GM12878 (cell line): ENCODE measurements at regions not wholly inside any gene's neighbourhood (a gene's known extent, or its start where the extent isn't known, plus 50 kb on each side); places are given as distances from the start of the nearest gene placed in this dataset.

Experiments
- ATF2 ChIP-seq: IDR thresholded peaks from 2 replicates; pipeline ENCODE4 v1.6.1; 2012; ENCODE audit warnings: low read length, inconsistent platforms
- ATF3 ChIP-seq: IDR thresholded peaks from 2 replicates; pipeline ENCODE4 v1.6.1; 2011; ENCODE audit warnings: low read depth, mild to moderate bottlenecking, low read length, moderate library complexity, borderline replicate concordance; ENCODE audit errors: extremely low read depth
- BCL11A ChIP-seq: IDR thresholded peaks from 2 replicates; pipeline ENCODE4 v1.6.1; 2011; ENCODE audit warnings: low read depth, low read length
- CHD1 ChIP-seq: IDR thresholded peaks from 2 replicates; pipeline ENCODE4 v1.6.1; 2012; ENCODE audit warnings: low read depth, low read length, improper control_type of control experiment
- CREB1 ChIP-seq: IDR thresholded peaks from 2 replicates; pipeline ENCODE4 v1.6.1; 2012; ENCODE audit warnings: low read depth, mild to moderate bottlenecking, inconsistent platforms
- CUX1 ChIP-seq: IDR thresholded peaks from 2 replicates; pipeline ENCODE4 v1.6.1; 2012; ENCODE audit warnings: improper control_type of control experiment, low read depth, low read length; ENCODE audit not compliant: insufficient replicate concordance
- EGR1 ChIP-seq, 2 experiments: IDR thresholded peaks; 1 replicate in 1 of 2; 2 replicates in 1 of 2; pipeline ENCODE4 v1.6.1; 2011 to 2012; ENCODE audit warnings: low read depth in 2 of 2, low read length in 2 of 2, borderline replicate concordance in 1 of 2, mild to moderate bottlenecking in 1 of 2, moderate library complexity in 1 of 2
- EP300 ChIP-seq, 2 experiments: fragments of 150-350 bp in 1 of 2; IDR thresholded peaks; 2 replicates each; pipeline ENCODE4 v1.6.1; 2011 to 2012; ENCODE audit warnings: low read depth in 2 of 2, low read length in 2 of 2, borderline replicate concordance in 1 of 2, improper control_type of control experiment in 1 of 2, inconsistent platforms in 1 of 2; ENCODE audit not compliant: control insufficient read depth in 1 of 2
- ESRRA ChIP-seq: IDR thresholded peaks from 2 replicates; pipeline ENCODE4 v1.6.1; 2012; ENCODE audit warnings: mild to moderate bottlenecking, low read length, improper control_type of control experiment
- MEF2A ChIP-seq: IDR thresholded peaks from 2 replicates; pipeline ENCODE4 v1.6.1; 2011; ENCODE audit warnings: low read depth, mild to moderate bottlenecking, low read length, moderate library complexity; ENCODE audit not compliant: insufficient read depth
- MEF2B ChIP-seq: fragments of 450-650 bp; IDR thresholded peaks from 2 replicates; pipeline ENCODE4 v1.6.1; 2018; ENCODE audit warnings: mild to moderate bottlenecking, moderate library complexity; ENCODE audit not compliant: partially characterized antibody, poor library complexity, severe bottlenecking
- MYC ChIP-seq: IDR thresholded peaks from 2 replicates; pipeline ENCODE4 v1.6.1; 2011; ENCODE audit warnings: mild to moderate bottlenecking, low read length, moderate library complexity, inconsistent platforms; ENCODE audit not compliant: insufficient read depth, insufficient replicate concordance, insufficient read length, severe bottlenecking
- NBN ChIP-seq: fragments of 450-650 bp; IDR thresholded peaks from 2 replicates; pipeline ENCODE4 v1.6.1; 2016
- NFIC ChIP-seq: IDR thresholded peaks from 2 replicates; pipeline ENCODE4 v1.6.1; 2012; ENCODE audit warnings: low read depth, mild to moderate bottlenecking, inconsistent platforms, low read length, moderate library complexity
- NR2C1 ChIP-seq: fragments of 450-650 bp; IDR thresholded peaks from 2 replicates; pipeline ENCODE4 v1.6.1; 2017; ENCODE audit warnings: antibody characterized with exemption, mild to moderate bottlenecking, moderate library complexity
- PKNOX1 ChIP-seq: fragments of 450-650 bp; IDR thresholded peaks from 2 replicates; pipeline ENCODE4 v1.6.1; 2016; ENCODE audit warnings: mild to moderate bottlenecking
- STAT3 ChIP-seq: IDR thresholded peaks from 2 replicates; pipeline ENCODE4 v1.6.1; 2011; ENCODE audit warnings: low read depth, low read length, improper control_type of control experiment
- TARDBP ChIP-seq: IDR thresholded peaks from 2 replicates; pipeline ENCODE4 v1.6.1; 2016; ENCODE audit warnings: borderline replicate concordance
- ZBTB33 ChIP-seq: fragments of 450-650 bp; IDR thresholded peaks from 2 replicates; pipeline ENCODE4 v1.6.1; 2017; ENCODE audit warnings: mild to moderate bottlenecking
- ZNF274 ChIP-seq: IDR thresholded peaks from one replicate; pipeline ENCODE4 v1.8.0; 2011; ENCODE audit not compliant: insufficient read length, insufficient read depth

- TF ChIP-seq PKNOX1: peak; percentile 78
- no peak for TF ChIP-seq TARDBP
- peak; percentile 65; the same call in 1 of the 2 replicates for TF ChIP-seq BCL11A
- TF ChIP-seq MYC: no peak
- TF ChIP-seq ZNF274: no peak
- no peak for TF ChIP-seq CUX1
- TF ChIP-seq STAT3: no peak
- peak; percentile 91 for TF ChIP-seq MEF2B
- TF ChIP-seq NBN: no peak
- peak; percentile 57; the same call in 1 of the 2 replicates for TF ChIP-seq CREB1
- TF ChIP-seq CHD1: no peak
- no peak for TF ChIP-seq NR2C1
- TF ChIP-seq ZBTB33: no peak
- peak; percentile 91; the same call in 1 of the 2 replicates for TF ChIP-seq NFIC
- no peak for TF ChIP-seq ESRRA
- no peak for TF ChIP-seq ATF3
- TF ChIP-seq EGR1 (IDR thresholded peaks at IDR 0.05; ENCODE audit: borderline replicate concordance in 1 of 2, low read depth in 2 of 2, low read length in 2 of 2): peak in 1 of 2 experiments; percentile 18; a peak in 1 of 3 replicates
- peak; percentile 95 for TF ChIP-seq MEF2A
- TF ChIP-seq EP300 (IDR thresholded peaks at IDR 0.05; ENCODE audit: borderline replicate concordance in 1 of 2, control insufficient read depth in 1 of 2, low read depth in 2 of 2, low read length in 2 of 2): peak; percentile 65 to 72; a peak in 2 of 4 replicates
- peak; percentile 95 for TF ChIP-seq ATF2
Measured at GRCh38 chr6:12383448-12383847, 93.3 kb downstream of the EDN1 start (continued).
